H1 (cell line): ENCODE measurements at regions not wholly inside any gene's neighbourhood (a gene's known extent, or its start where the extent isn't known, plus 50 kb on each side); places are given as distances from the start of the nearest gene placed in this dataset.

Experiments used
- CTCF ChIA-PET: fragments of 300-600 bp; sonication (Branson Sonifier 250); formaldehyde crosslinking; loops from one replicate; lab custom pipeline; 2021; ENCODE audit not compliant: partially characterized antibody; lab: Charles Lee
- POLR2A ChIA-PET: fragments of 300-600 bp; sonication (Branson Sonifier 250); formaldehyde crosslinking; loops from one replicate; lab custom pipeline; 2021; ENCODE audit warnings: inconsistent platforms; ENCODE audit not compliant: partially characterized antibody; lab: Charles Lee
- DNase-seq, 2 experiments: peaks; one replicate each; pipeline versions ENCODE4 v3.0.0 to v3.0.0-alpha.2; 2010 to 2022; ENCODE audit warnings: low spot score in 2 of 2, low read depth in 1 of 2, mixed read lengths in 1 of 2
- FAIRE-seq: peaks from 2 replicates; lab custom pipeline; 2011; peaks lifted over from hg19 to GRCh38; lab: Jason Lieb, UNC
- H2AFZ ChIP-seq: 2 replicates; pipeline ENCODE4 v1.8.1; 2012; ENCODE audit warnings: low read length, inconsistent platforms
- H2AK5ac ChIP-seq: 2 replicates; pipeline ENCODE4 v1.6.1; 2013; ENCODE audit warnings: low read depth, low read length
- H2BK120ac ChIP-seq: replicated peaks from 2 replicates; pipeline ENCODE3; 2013; ENCODE audit warnings: low read depth, low read length, inconsistent platforms
- H2BK12ac ChIP-seq: 2 replicates; pipeline ENCODE4 v1.6.1; 2013; ENCODE audit warnings: low read depth, low read length
- H2BK15ac ChIP-seq: 2 replicates; pipeline ENCODE4 v1.6.1; 2013; ENCODE audit warnings: low read length
- H2BK20ac ChIP-seq: 2 replicates; pipeline ENCODE4 v1.6.1; 2013; ENCODE audit warnings: low read length
- H2BK5ac ChIP-seq: 2 replicates; pipeline ENCODE4 v1.6.1; 2013; ENCODE audit warnings: low read depth, low read length
- H3K14ac ChIP-seq: 2 replicates; pipeline ENCODE4 v1.6.1; 2013; ENCODE audit warnings: inconsistent platforms; ENCODE audit not compliant: insufficient read length
- H3K18ac ChIP-seq: 2 replicates; pipeline ENCODE4 v1.6.1; 2013; ENCODE audit warnings: low read length; ENCODE audit errors: extremely low read depth
- H3K23ac ChIP-seq: 2 replicates; pipeline ENCODE4 v1.6.1; 2013; ENCODE audit warnings: inconsistent platforms; ENCODE audit not compliant: insufficient read length
- H3K23me2 ChIP-seq: 2 replicates; pipeline ENCODE4 v1.6.1; 2013; ENCODE audit warnings: low read depth, low read length
- H3K27ac ChIP-seq: 2 replicates; pipeline ENCODE4 v1.6.1; 2011; ENCODE audit warnings: low read depth, low read length, inconsistent platforms
- H3K27me3 ChIP-seq, 4 experiments: replicated peaks in 1 of 4; 1 replicate in 1 of 4; 2 replicates in 3 of 4; pipeline versions ENCODE4 v1.6.1 to v1.8.1; 2011 to 2013; ENCODE audit warnings: low read length in 3 of 4, mild to moderate bottlenecking in 3 of 4, inconsistent platforms in 2 of 4, mixed read lengths in 2 of 4, moderate library complexity in 1 of 4; ENCODE audit not compliant: control insufficient read depth in 3 of 4, insufficient read depth in 3 of 4; ENCODE audit errors: extremely low read depth in 1 of 4
- H3K36me3 ChIP-seq, 4 experiments: 2 replicates each; pipeline versions ENCODE4 v1.6.1 to v1.8.1; 2011 to 2013; ENCODE audit warnings: mild to moderate bottlenecking in 4 of 4, low read length in 3 of 4, moderate library complexity in 2 of 4, control low read depth in 1 of 4, inconsistent platforms in 1 of 4; ENCODE audit not compliant: insufficient read depth in 4 of 4, control insufficient read depth in 2 of 4
- H3K4ac ChIP-seq: replicated peaks from 2 replicates; pipeline ENCODE3; 2013; ENCODE audit warnings: low read length, low read depth, mixed read lengths, inconsistent platforms; ENCODE audit not compliant: insufficient read length
- H3K4me1 ChIP-seq, 4 experiments: replicated peaks in 1 of 4; 1 replicate in 1 of 4; 2 replicates in 3 of 4; pipeline versions ENCODE4 v1.6.1 to v1.8.1; 2011 to 2013; ENCODE audit warnings: low read length in 3 of 4, inconsistent platforms in 2 of 4, mixed read lengths in 1 of 4; ENCODE audit not compliant: insufficient read depth in 4 of 4, control insufficient read depth in 3 of 4
- H3K4me2 ChIP-seq, 2 experiments: 2 replicates each; pipeline versions ENCODE4 v1.6.1 to v1.8.1; 2011 to 2013; ENCODE audit warnings: low read depth in 2 of 2, low read length in 2 of 2, control low read depth in 1 of 2, inconsistent platforms in 1 of 2, mild to moderate bottlenecking in 1 of 2; ENCODE audit not compliant: insufficient read depth in 1 of 2
- H3K4me3 ChIP-seq, 4 experiments: fragments of 200-600, 300-600 bp in 1 of 4; sonication (generic), shearing (Covaris generic), sonication (Bioruptor Twin) in 1 of 4; 2 replicates each; pipeline versions ENCODE4 v1.5.1 to v1.8.1; 2011 to 2016; ENCODE audit warnings: low read length in 4 of 4, low read depth in 3 of 4, control low read depth in 2 of 4, inconsistent platforms in 2 of 4, mild to moderate bottlenecking in 2 of 4, mixed read lengths in 1 of 4, moderate library complexity in 1 of 4; ENCODE audit not compliant: insufficient read depth in 2 of 4; ENCODE audit errors: extremely low read depth in 1 of 4
- H3K56ac ChIP-seq: replicated peaks from 2 replicates; pipeline ENCODE3; 2013; ENCODE audit warnings: low read depth, mild to moderate bottlenecking, mixed read lengths, low read length, inconsistent platforms; ENCODE audit not compliant: insufficient read length
- H3K79me1 ChIP-seq: 2 replicates; pipeline ENCODE4 v1.6.1; 2013; ENCODE audit warnings: low read depth, low read length, control low read depth
- H3K79me2 ChIP-seq, 2 experiments: 2 replicates each; pipeline versions ENCODE4 v1.6.1 to v1.8.1; 2012 to 2013; ENCODE audit warnings: low read length in 2 of 2, mild to moderate bottlenecking in 2 of 2, inconsistent platforms in 1 of 2; ENCODE audit not compliant: insufficient read depth in 2 of 2, control insufficient read depth in 1 of 2
- H3K9ac ChIP-seq, 4 experiments: replicated peaks in 1 of 4; 1 replicate in 1 of 4; 2 replicates in 3 of 4; pipeline versions ENCODE4 v1.6.1 to v1.8.1; 2011 to 2013; ENCODE audit warnings: low read depth in 3 of 4, low read length in 3 of 4, control low read depth in 2 of 4, mild to moderate bottlenecking in 2 of 4, moderate library complexity in 2 of 4, inconsistent platforms in 1 of 4; ENCODE audit errors: extremely low read depth in 1 of 4
- H3K9me3 ChIP-seq, 2 experiments: 2 replicates each; pipeline versions ENCODE4 v1.6.1 to v1.8.1; 2012 to 2013; ENCODE audit warnings: mild to moderate bottlenecking in 2 of 2, moderate library complexity in 2 of 2, control low read depth in 1 of 2, inconsistent platforms in 1 of 2, low read depth in 1 of 2, low read length in 1 of 2, mixed read lengths in 1 of 2; ENCODE audit not compliant: insufficient read depth in 2 of 2
- H4K20me1 ChIP-seq, 2 experiments: replicated peaks in 1 of 2; 2 replicates each; pipeline versions ENCODE3 to v1.8.1; 2011 to 2013; ENCODE audit warnings: inconsistent platforms in 2 of 2, low read length in 2 of 2, mild to moderate bottlenecking in 1 of 2; ENCODE audit not compliant: insufficient read depth in 2 of 2, control insufficient read depth in 1 of 2
- H4K5ac ChIP-seq: 2 replicates; pipeline ENCODE4 v1.6.1; 2013; ENCODE audit warnings: low read length, low read depth, mixed read lengths, inconsistent platforms; ENCODE audit not compliant: insufficient read length
- H4K8ac ChIP-seq: 2 replicates; pipeline ENCODE4 v1.8.0; 2013; ENCODE audit warnings: mild to moderate bottlenecking, moderate library complexity, low read length, inconsistent platforms; ENCODE audit not compliant: insufficient read depth; ENCODE audit errors: extremely low read depth
- H4K91ac ChIP-seq: replicated peaks from 2 replicates; pipeline ENCODE3; 2013; ENCODE audit warnings: low read length, mixed read lengths, inconsistent platforms; ENCODE audit not compliant: insufficient read length
- CTBP2 ChIP-seq: IDR thresholded peaks from 2 replicates; pipeline ENCODE4 v1.7.0; 2011; ENCODE audit warnings: borderline replicate concordance, mild to moderate bottlenecking, moderate library complexity, mixed read lengths, low read length; ENCODE audit not compliant: insufficient read depth, insufficient read length
- NRF1 ChIP-seq: IDR thresholded peaks from 2 replicates; pipeline ENCODE4 v1.6.1; 2011; ENCODE audit warnings: mild to moderate bottlenecking, low read depth, low read length, improper control_type of control experiment
- TEAD4 ChIP-seq: IDR thresholded peaks from 2 replicates; pipeline ENCODE4 v1.6.1; 2012; ENCODE audit warnings: low read depth, low read length, inconsistent platforms, mixed read lengths
- WGBS, 2 experiments: shearing (Covaris generic) in 1 of 2; methylation state at CpG; one replicate each; pipeline versions ENCODE4 v1.1.6 to v1.1.7; 2013 to 2015; ENCODE audit warnings: low lambda C conversion rate in 2 of 2, mixed read lengths in 2 of 2, inconsistent platforms in 1 of 2, low coverage in 1 of 2, missing lambda C conversion rate in 1 of 2; ENCODE audit not compliant: insufficient replicate concordance in 2 of 2, insufficient coverage in 1 of 2, insufficient read length in 1 of 2; ENCODE audit errors: extremely low coverage in 1 of 2, missing lambda C conversion rate in 1 of 2; 5-methylcytosine and 5-hydroxymethylcytosine counted together

GRCh38 chr18:57207124-57207916, 60.4 kb downstream of the BOD1L2 start:
- H2BK12ac ChIP-seq, result 0 out of 2 replicates have a peak overlapping the region, but pooled peaks have one; percentile 10
- no peak overlapping the region for H3K4me3 ChIP-seq
- H3K4ac ChIP-seq, result no peak overlapping the region
- H2BK5ac ChIP-seq, result 0 out of 2 replicates have a peak overlapping the region, but pooled peaks have one; percentile 36
- H3K27ac ChIP-seq, result no peak overlapping the region
- no peak overlapping the region for H2BK120ac ChIP-seq
- no peak overlapping the region for H3K23ac ChIP-seq
- H3K36me3 ChIP-seq, result no peaks in the 10 kb centered on the region
- 0 out of 4 replicates have a peak overlapping the region, but pooled peaks of 1 of the 2 experiments have one; percentile 17 for H3K4me2 ChIP-seq
- H4K20me1 ChIP-seq, result no peaks in the 10 kb centered on the region
- DNase-seq (no peak), FAIRE-seq (peak; percentile 68)
- no peak overlapping the region; the same call in 1 of the 2 replicates for H2BK20ac ChIP-seq
- 82% methylated on average over 6 of the region's 6 CpGs; no CpG with 5 or more reads in 1 of the 2 experiments for WGBS, 2 experiments
- CTCF ChIA-PET, result interaction anchor here (1.3 kb wide), 1 partner anchor 32 kb away, joined by 3 read pairs; no protein-coding TSS in a partner anchor
- H3K18ac ChIP-seq, result peak overlapping the region; percentile 57; the same call in 1 of the 2 replicates
- peaks cover 7% of the 10 kb centered on the region for H3K23me2 ChIP-seq
- no peak overlapping the region for H3K14ac ChIP-seq
- no peaks in the 10 kb centered on the region for H3K79me2 ChIP-seq
- H3K9me3 ChIP-seq, result no peaks in the 10 kb centered on the region
- no peak overlapping the region for H4K5ac ChIP-seq
- peak overlapping the region; percentile 8 for H4K91ac ChIP-seq
- no peak overlapping the region for H2AFZ ChIP-seq
- no peak overlapping the region for H3K56ac ChIP-seq
- TF ChIP-seq NRF1 (no peak), TEAD4 (peak; percentile 93), CTBP2 (no peak)
- H4K8ac ChIP-seq, result no peak overlapping the region
- no peak overlapping the region for H3K9ac ChIP-seq
- H3K4me1 ChIP-seq, result peaks cover 10 to 21% (median 16%) of the 10 kb centered on the region in 4 experiments; a peak in 6 of 7 replicates
- H2BK15ac ChIP-seq, result peak overlapping the region; percentile 46
- peaks cover 0 to 3% (median 0%) of the 10 kb centered on the region in 4 experiments; a peak in 2 of 7 replicates for H3K27me3 ChIP-seq
- no peaks in the 10 kb centered on the region for H3K79me1 ChIP-seq
- POLR2A ChIA-PET, result no interaction called here
- H2AK5ac ChIP-seq, result no peak overlapping the region; the same call in 1 of the 2 replicates
